Subcutaneous abdominal adipose tissue (tissue), 5 donors: ENCODE measurements at regions not wholly inside any gene's neighbourhood (a gene's known extent, or its start where the extent isn't known, plus 50 kb on each side); places are given as distances from the start of the nearest gene placed in this dataset.

Experiments used
- H3K27ac ChIP-seq: one replicate; pipeline ENCODE4 v1.7.0; 2013; ENCODE audit warnings: low read depth, mild to moderate bottlenecking, inconsistent platforms, low read length, moderate library complexity
- H3K27me3 ChIP-seq, 5 donors: one replicate each; pipeline ENCODE4 v1.7.0; 2013; ENCODE audit warnings: low read length in 5 of 5, inconsistent platforms in 1 of 5; ENCODE audit not compliant: control insufficient read depth in 5 of 5, insufficient read depth in 4 of 5
- H3K36me3 ChIP-seq, 5 donors: one replicate each; pipeline ENCODE4 v1.7.0; 2013; ENCODE audit warnings: low read length in 5 of 5; ENCODE audit not compliant: control insufficient read depth in 5 of 5, insufficient read depth in 5 of 5
- H3K4me1 ChIP-seq, 5 donors: one replicate each; pipeline ENCODE4 v1.7.0; 2013; ENCODE audit warnings: low read length in 5 of 5, mild to moderate bottlenecking in 3 of 5, moderate library complexity in 1 of 5; ENCODE audit not compliant: control insufficient read depth in 5 of 5, insufficient read depth in 5 of 5
- H3K4me3 ChIP-seq, 5 donors: one replicate each; pipeline ENCODE4 v1.7.0; 2013; ENCODE audit warnings: low read length in 5 of 5, low read depth in 1 of 5
- H3K9ac ChIP-seq, 5 donors: one replicate each; pipeline ENCODE4 v1.7.0; 2013; ENCODE audit warnings: low read length in 5 of 5, mild to moderate bottlenecking in 4 of 5, moderate library complexity in 3 of 5
- H3K9me3 ChIP-seq, 5 donors: one replicate each; pipeline ENCODE4 v1.7.0; 2013; ENCODE audit warnings: low read length in 5 of 5; ENCODE audit not compliant: control insufficient read depth in 5 of 5
- donor health status: healthy.
- donor health status: healthy.
- donor health status: healthy.
- donor health status: healthy.
- donor health status: healthy.

DNA sequence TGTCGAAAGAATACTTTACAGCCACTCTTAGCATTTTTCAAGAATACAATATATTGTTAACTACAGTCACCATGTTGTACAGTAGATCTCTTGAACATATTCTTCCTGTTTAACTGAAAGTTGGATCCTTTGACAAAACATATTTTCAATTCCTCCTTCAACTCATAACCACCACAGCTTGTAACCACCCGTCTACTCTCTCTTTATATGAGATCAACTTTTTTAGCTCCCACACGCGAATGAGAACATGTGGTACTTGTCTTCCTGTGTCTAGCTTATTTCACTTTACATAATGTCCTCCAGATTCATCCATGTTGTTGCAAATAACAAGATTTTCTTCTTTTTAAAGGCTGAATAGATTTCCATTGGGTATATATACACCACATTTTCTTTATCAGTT lies 338.3 kb upstream of the IGFBP7 start:
- Histone ChIP-seq H3K4me3 (no peak overlapping the region), H3K9me3 (peaks cover under 1 to 14% (median 6%) of the 10 kb centered on the region in 5 donors), H3K27ac (no peak overlapping the region), H3K36me3 (no peaks in the 10 kb centered on the region), H3K4me1 (no peaks in the 10 kb centered on the region), H3K27me3 (no peaks in the 10 kb centered on the region), H3K9ac (no peak overlapping the region)

DNA sequence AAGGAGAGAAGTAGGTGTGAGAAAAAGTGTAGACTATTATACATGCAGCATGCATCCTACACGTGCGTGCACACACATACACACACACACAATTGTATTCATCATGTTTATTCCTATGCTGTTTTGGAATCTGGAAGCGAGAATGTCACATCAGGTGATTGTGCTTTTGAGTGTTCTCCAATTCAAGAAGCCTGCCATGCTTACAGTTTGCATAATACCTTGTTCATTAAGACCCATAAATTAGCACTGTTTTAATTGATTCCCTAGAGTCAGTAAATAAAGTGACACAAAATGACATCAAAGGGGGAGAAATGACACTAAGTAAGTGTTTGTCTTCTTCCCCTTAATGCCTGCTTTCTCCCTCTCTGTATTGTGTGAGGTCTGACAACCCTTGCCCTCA lies 336.1 kb upstream of the IGFBP7 start:
- Histone ChIP-seq H3K9me3 (peaks cover 0 to 8% (median 0%) of the 10 kb centered on the region in 5 donors), H3K36me3 (no peaks in the 10 kb centered on the region), H3K27me3 (no peaks in the 10 kb centered on the region), H3K4me1 (no peaks in the 10 kb centered on the region), H3K27ac (no peak overlapping the region), H3K4me3 (no peak overlapping the region), H3K9ac (no peak overlapping the region)

DNA sequence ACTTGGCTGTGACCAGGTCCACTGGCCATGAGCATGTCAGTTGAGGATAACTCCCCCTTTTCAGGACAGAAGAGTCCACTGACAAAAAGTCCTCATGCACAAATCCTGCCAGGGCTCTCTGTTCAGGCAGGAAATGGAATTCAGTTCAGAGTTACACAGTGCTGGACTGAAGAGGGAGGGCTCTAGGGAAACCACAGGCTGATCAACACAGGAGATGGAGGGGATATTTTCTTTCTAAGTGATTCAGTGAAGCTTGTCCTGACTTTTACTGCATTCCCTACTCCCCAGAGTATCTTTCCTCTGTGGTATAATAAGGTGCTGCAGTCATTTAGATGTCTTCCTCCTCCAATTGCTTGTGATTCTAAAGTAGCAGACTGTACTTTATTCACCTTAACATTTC lies 335.5 kb upstream of the IGFBP7 start:
- no peak overlapping the region for H3K4me3 ChIP-seq
- H3K9ac ChIP-seq: no peak overlapping the region
- no peak overlapping the region for H3K27ac ChIP-seq
- H3K4me1 ChIP-seq: no peaks in the 10 kb centered on the region
- no peaks in the 10 kb centered on the region for H3K36me3 ChIP-seq
- H3K9me3 ChIP-seq: peaks cover 0 to 8% (median 0%) of the 10 kb centered on the region in 5 donors
- H3K27me3 ChIP-seq: no peaks in the 10 kb centered on the region

DNA sequence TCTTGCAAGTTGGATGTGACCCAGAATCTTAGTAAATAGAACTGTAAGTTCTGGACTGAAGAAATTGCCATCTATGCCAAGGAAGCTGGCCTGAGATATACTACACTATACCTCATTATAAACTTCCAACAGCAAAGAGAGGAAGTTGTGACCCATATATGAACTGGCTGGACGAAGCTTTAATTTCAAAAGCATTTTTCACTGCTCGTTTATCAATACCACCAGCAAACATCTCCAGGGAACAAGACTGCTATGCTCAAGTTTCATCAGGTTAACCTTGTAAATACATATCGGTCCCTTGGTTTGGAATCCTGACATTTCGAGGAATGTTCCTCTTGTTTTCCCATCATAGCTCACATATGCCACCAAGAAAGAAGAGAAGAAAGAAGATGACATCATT lies 334.5 kb upstream of the IGFBP7 start:
- no peaks in the 10 kb centered on the region for H3K27me3 ChIP-seq
- H3K36me3 ChIP-seq: no peaks in the 10 kb centered on the region
- peaks cover 0 to under 1% (median 0%) of the 10 kb centered on the region in 5 donors for H3K9me3 ChIP-seq
- no peak overlapping the region for H3K9ac ChIP-seq
- no peak overlapping the region for H3K27ac ChIP-seq
- no peak overlapping the region for H3K4me3 ChIP-seq
- no peaks in the 10 kb centered on the region for H3K4me1 ChIP-seq

DNA sequence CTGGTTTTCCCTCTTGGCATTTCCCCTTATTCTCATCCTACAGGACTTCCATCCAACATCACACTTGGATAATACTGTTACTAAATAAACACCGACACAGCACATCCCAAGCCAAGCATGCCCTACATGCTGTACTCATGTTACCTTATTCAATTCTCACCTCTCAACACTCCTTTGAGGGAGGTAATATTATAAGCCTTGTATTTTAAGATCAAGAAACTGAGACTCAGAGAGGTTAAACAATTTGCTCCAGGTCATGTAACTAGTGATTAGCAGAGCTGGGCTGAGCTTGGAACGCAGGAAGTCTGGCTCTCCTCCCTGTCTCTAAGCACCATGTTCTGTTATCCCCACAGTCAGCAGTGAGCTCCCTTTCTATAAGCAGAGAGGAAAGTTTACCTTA lies 333.6 kb upstream of the IGFBP7 start:
- H3K27me3 ChIP-seq: no peaks in the 10 kb centered on the region
- no peaks in the 10 kb centered on the region for H3K36me3 ChIP-seq
- H3K27ac ChIP-seq: no peak overlapping the region
- no peak overlapping the region for H3K4me3 ChIP-seq
- no peaks in the 10 kb centered on the region for H3K4me1 ChIP-seq
- no peaks in the 10 kb centered on the region for H3K9me3 ChIP-seq
- no peak overlapping the region for H3K9ac ChIP-seq

DNA sequence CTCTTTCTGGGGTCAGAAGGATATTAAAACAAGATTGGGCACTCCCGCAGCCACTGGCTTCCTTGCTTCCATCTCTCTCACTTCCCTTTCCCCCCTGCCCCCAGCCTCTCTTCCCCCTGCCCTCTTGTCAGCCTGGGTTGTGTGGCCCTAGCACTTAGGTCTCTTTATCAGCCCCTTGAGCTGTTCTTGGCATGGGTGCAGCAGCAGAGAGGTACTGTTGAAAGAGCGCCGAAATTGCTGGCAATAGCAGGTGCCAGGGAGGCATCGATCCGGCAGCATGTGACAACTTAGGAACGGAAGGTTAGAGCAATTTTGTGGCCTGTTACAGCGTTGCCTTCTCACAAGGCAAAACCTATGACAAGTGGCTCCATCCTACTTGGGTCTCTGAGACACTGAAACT lies 333.1 kb upstream of the IGFBP7 start:
- no peaks in the 10 kb centered on the region for H3K9me3 ChIP-seq
- H3K4me3 ChIP-seq: no peak overlapping the region
- no peak overlapping the region for H3K9ac ChIP-seq

DNA sequence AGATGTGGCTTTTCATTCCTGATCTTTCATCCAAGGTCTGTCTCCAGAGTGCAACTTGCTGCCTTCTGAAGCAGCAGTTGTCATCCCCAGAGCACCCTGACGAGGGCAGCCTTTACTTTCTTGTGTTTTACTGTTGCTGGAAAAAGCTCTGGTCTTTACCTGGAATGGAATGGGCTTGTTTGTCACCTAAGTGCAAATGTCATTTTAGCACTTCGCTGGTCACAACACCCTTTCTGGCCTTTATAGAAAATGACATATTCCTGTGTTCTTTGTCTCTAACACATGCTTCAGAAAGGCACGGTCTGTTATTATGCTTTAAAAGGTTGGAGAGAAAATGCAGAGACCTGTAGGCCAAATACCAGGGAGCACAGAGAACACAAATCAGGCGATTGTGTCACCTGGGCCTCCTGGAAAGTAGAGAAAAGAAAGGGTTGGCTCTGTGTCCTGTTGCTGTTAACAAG lies 332.7 kb upstream of the IGFBP7 start:
- H3K4me3 ChIP-seq: no peak overlapping the region

More for the DNA sequence above, 333.1 kb upstream of the IGFBP7 start:
- H3K27me3 ChIP-seq: no peaks in the 10 kb centered on the region
- H3K36me3 ChIP-seq: no peaks in the 10 kb centered on the region
- no peak overlapping the region for H3K27ac ChIP-seq
- no peaks in the 10 kb centered on the region for H3K4me1 ChIP-seq

DNA sequence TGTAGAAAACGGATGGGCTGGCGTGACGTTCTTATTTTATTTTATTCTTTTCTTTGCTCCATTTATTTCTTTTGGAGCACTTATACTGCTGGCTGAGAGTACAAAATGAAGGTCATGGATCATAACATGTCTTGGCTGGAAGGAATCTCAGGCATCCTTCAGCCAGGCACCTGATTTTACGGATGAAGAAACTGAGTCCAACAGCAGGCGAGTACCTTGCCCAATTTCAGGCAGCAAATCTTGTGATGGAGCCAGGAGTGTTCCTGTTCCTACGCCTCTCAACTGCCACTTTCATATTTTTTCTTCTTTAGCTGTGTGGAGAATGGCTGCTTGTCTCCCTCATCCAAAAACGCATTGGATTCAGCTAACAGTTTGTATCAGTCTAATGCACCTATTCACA lies 332.1 kb upstream of the IGFBP7 start:
- Histone ChIP-seq H3K4me1 (no peaks in the 10 kb centered on the region), H3K9ac (no peak overlapping the region), H3K36me3 (no peaks in the 10 kb centered on the region), H3K4me3 (no peak overlapping the region), H3K9me3 (no peaks in the 10 kb centered on the region), H3K27ac (no peak overlapping the region), H3K27me3 (no peaks in the 10 kb centered on the region)

More for the DNA sequence above, 332.7 kb upstream of the IGFBP7 start:
- Histone ChIP-seq H3K4me1 (no peaks in the 10 kb centered on the region), H3K9ac (no peak overlapping the region), H3K27ac (no peak overlapping the region), H3K36me3 (no peaks in the 10 kb centered on the region), H3K9me3 (no peaks in the 10 kb centered on the region), H3K27me3 (no peaks in the 10 kb centered on the region)

DNA sequence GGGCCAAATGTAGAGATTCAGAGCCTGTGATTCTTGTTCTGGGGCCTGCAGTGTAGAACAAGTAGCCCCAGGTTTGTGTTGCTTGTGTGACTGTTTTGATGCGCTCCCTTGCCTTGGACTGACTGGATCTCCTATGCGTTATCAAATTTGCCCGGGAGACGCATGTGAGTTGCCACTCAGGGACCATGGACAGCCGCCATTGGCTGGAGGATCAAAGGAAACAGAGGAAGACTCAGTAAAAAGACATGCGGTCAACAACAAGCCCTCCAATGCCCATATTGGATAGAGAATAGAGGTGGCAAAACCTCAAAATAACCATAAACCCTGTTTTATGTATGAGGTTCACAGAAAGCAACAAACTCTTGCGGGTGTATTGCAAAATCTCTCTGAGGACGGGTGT lies 327.5 kb upstream of the IGFBP7 start:
- Histone ChIP-seq H3K4me3 (no peak overlapping the region), H3K9ac (no peak overlapping the region), H3K4me1 (no peaks in the 10 kb centered on the region), H3K27ac (no peak overlapping the region), H3K36me3 (no peaks in the 10 kb centered on the region), H3K27me3 (no peaks in the 10 kb centered on the region), H3K9me3 (no peaks in the 10 kb centered on the region)

DNA sequence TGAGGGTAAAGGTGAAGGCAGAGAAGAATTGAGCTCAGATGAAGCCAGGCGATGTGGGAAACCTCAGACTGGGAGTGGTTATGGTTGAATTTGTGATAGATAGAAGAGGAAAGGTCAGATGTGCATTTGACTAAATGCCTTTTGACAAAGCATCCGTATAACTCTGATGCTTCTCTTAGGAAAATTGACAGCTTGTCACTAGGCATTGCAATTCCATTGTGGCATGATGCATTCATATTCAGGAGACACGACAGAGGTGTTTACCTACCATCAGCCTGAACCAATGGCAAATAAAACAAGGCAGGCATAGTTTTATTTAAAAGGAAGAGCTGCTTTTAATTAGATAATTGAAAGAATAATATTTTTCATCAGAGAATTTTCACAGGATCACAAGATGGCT lies 325.1 kb upstream of the IGFBP7 start:
- H3K4me1 ChIP-seq: no peaks in the 10 kb centered on the region
- no peak overlapping the region for H3K9ac ChIP-seq
- H3K27me3 ChIP-seq: no peaks in the 10 kb centered on the region
- H3K4me3 ChIP-seq: no peak overlapping the region
- no peaks in the 10 kb centered on the region for H3K9me3 ChIP-seq
- no peaks in the 10 kb centered on the region for H3K36me3 ChIP-seq
- no peak overlapping the region for H3K27ac ChIP-seq

DNA sequence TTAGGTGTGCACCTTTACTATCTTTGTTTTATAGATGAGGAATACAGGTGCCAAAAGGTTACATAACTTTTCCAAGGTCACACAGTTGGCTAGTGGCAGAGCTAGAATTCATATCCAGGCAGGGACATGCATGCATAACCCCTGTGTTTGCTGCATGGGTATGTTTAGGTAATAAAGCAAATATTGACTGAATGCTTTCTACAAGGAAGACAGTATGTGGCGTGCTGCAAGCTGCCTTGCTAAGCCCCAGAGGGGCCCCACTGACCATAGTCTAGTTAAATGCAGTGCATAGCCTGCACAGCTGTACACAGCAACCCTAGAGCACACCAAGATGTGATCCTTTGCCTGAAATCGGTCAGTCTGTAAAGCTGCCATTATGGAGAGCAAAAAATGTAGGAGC lies 320.5 kb upstream of the IGFBP7 start:
- H3K36me3 ChIP-seq: no peaks in the 10 kb centered on the region
- H3K4me1 ChIP-seq: no peaks in the 10 kb centered on the region
- H3K9ac ChIP-seq: no peak overlapping the region
- H3K27ac ChIP-seq: no peak overlapping the region
- no peaks in the 10 kb centered on the region for H3K27me3 ChIP-seq
- no peaks in the 10 kb centered on the region for H3K9me3 ChIP-seq
- no peak overlapping the region for H3K4me3 ChIP-seq
